GM18951 (cell line): ENCODE measurements at regions not wholly inside any gene's neighbourhood (a gene's known extent, or its start where the extent isn't known, plus 50 kb on each side); places are given as distances from the start of the nearest gene placed in this dataset.
"Not testable (repeated sequence)": the region's sequence is repeated elsewhere in the genome, so short reads cannot be mapped to it uniquely, and the experiment has no call there.

ENCODE experiments used
- in situ Hi-C: fragments of 300-500 bp; cut with MboI; formaldehyde crosslinking; loops from one replicate; pipeline ENCODE4 v1.12.0; 2022; ENCODE audit warnings: low sequenced_read_pairs, mixed read lengths, inconsistent platforms; ENCODE audit not compliant: unreplicated experiment

- in situ Hi-C loops = not testable (repeated sequence)
Measured at GRCh38 chr21:10398692-10399489, 122.5 kb upstream of the TPTE start.

- in situ Hi-C loops = not testable (repeated sequence)
Measured at GRCh38 chr21:10400622-10401361, 120.6 kb upstream of the TPTE start.

- in situ Hi-C loops = not testable (repeated sequence)
Measured at GRCh38 chr21:10402461-10402860, 118.9 kb upstream of the TPTE start.

GRCh38 chr21:10405331-10405730, 116.1 kb upstream of the TPTE start:
- in situ Hi-C loops = loop anchor here (5.0 kb wide), 1 partner anchor 652 kb away; no protein-coding TSS in a partner anchor

- in situ Hi-C loops = loop anchor here (5.0 kb wide), 1 partner anchor 648 kb away; no protein-coding TSS in a partner anchor
Measured at GRCh38 chr21:10409786-10410185, 111.6 kb upstream of the TPTE start.

- in situ Hi-C loops = not testable (repeated sequence)
Measured at GRCh38 chr21:10410354-10410929, 110.9 kb upstream of the TPTE start.

- in situ Hi-C loops = not testable (repeated sequence)
Measured at GRCh38 chr21:10411776-10412526, 109.4 kb upstream of the TPTE start.

- in situ Hi-C loops = not testable (repeated sequence)
Measured at GRCh38 chr21:10412928-10413246, 108.5 kb upstream of the TPTE start.

- in situ Hi-C loops = not testable (repeated sequence)
Measured at GRCh38 chr21:10413247-10414120, 107.9 kb upstream of the TPTE start.

GRCh38 chr21:10414121-10414924, 107.1 kb upstream of the TPTE start:
- in situ Hi-C loops = not testable (repeated sequence)

GRCh38 chr21:10414925-10415254, 106.5 kb upstream of the TPTE start:
- in situ Hi-C loops = not testable (repeated sequence)

- in situ Hi-C loops = not testable (repeated sequence)
Measured at GRCh38 chr21:10415456-10415855, 105.9 kb upstream of the TPTE start.

- in situ Hi-C loops = not testable (repeated sequence)
Measured at GRCh38 chr21:10415859-10416258, 105.5 kb upstream of the TPTE start.

- in situ Hi-C loops = not testable (repeated sequence)
Measured at GRCh38 chr21:10416691-10417447, 104.5 kb upstream of the TPTE start.

- in situ Hi-C loops = not testable (repeated sequence)
Measured at GRCh38 chr21:10417551-10418002, 103.8 kb upstream of the TPTE start.

- in situ Hi-C loops = not testable (repeated sequence)
Measured at GRCh38 chr21:10418250-10419048, 102.9 kb upstream of the TPTE start.

- in situ Hi-C loops = not testable (repeated sequence)
Measured at GRCh38 chr21:10421199-10421598, 100.2 kb upstream of the TPTE start.
